ENCODE measurements at regions not wholly inside any gene's neighbourhood (a gene's known extent, or its start where the extent isn't known, plus 50 kb on each side); places are given as distances from the start of the nearest gene placed in this dataset.

GRCh38 chr7:142385491-142386340 is 127.9 kb upstream of the PRSS58 start:
- no peak for DNase-seq

GRCh38 chr7:142384493-142384922 is 126.7 kb upstream of the PRSS58 start:
- peak; percentile 29 for DNase-seq

GRCh38 chr7:142383841-142384492 is 126.1 kb upstream of the PRSS58 start:
- DNase-seq: no peak

GRCh38 chr7:142381727-142382390 is 124.0 kb upstream of the PRSS58 start:
- DNase-seq: no peak

GRCh38 chr7:142380069-142380468 is 122.2 kb upstream of the PRSS58 start:
- no peak for DNase-seq

GRCh38 chr7:142379201-142379885 is 121.5 kb upstream of the PRSS58 start:
- no peak for DNase-seq

GRCh38 chr7:142377567-142377966 is 119.7 kb upstream of the PRSS58 start:
- DNase-seq: no peak

GRCh38 chr7:142376356-142376997 is 118.6 kb upstream of the PRSS58 start:
- no peak for DNase-seq

GRCh38 chr7:142375710-142376313 is 118.0 kb upstream of the PRSS58 start:
- DNase-seq: no peak

GRCh38 chr7:142372727-142373126 is 114.9 kb upstream of the PRSS58 start:
- no peak for DNase-seq

- no peak for DNase-seq
These were observed 113.9 kb upstream of the PRSS58 start for GRCh38 chr7:142371586-142372377.

GRCh38 chr7:142365410-142365842 is 107.6 kb upstream of the PRSS58 start:
- no peak for DNase-seq

- no peak for DNase-seq
These were observed 106.7 kb upstream of the PRSS58 start for GRCh38 chr7:142364551-142364950.

- no peak for DNase-seq
These were observed 104.5 kb upstream of the PRSS58 start for GRCh38 chr7:142362349-142362748.

- no peak for DNase-seq
These were observed 101.9 kb upstream of the PRSS58 start for GRCh38 chr7:142359694-142360279.

- DNase-seq: peak; percentile 13
These were observed 100.2 kb upstream of the PRSS58 start for GRCh38 chr7:142357953-142358520.

GRCh38 chr7:142356166-142356565 is 98.3 kb upstream of the PRSS58 start:
- DNase-seq: no peak

GRCh38 chr7:142355328-142355727 is 97.5 kb upstream of the PRSS58 start:
- DNase-seq: no peak

- no peak for DNase-seq
These were observed 95.5 kb upstream of the PRSS58 start for GRCh38 chr7:142353147-142354060.

Measured in T1000 (cell line).